Activated T-cell treated with anti-CD3 and anti-CD28 coated beads, Interleukin-2, amount 50 U/mL, for 72 hours (primary cell): ENCODE measurements at regions not wholly inside any gene's neighbourhood (a gene's known extent, or its start where the extent isn't known, plus 50 kb on each side); places are given as distances from the start of the nearest gene placed in this dataset.
"Not testable (repeated sequence)": the region's sequence is repeated elsewhere in the genome, so short reads cannot be mapped to it uniquely, and the experiment has no call there.

Source experiments
- ATAC-seq, 2 donors: fragments of 150-1000 bp; cut with Tn5 transposase; replicated peaks in 1 of 2; 2 replicates each; pipeline ENCODE4 v1.10.0; 2021; ENCODE audit warnings: moderate library complexity in 2 of 2, mild to moderate bottlenecking in 1 of 2
- DNase-seq, 2 donors: peaks; one replicate each; pipeline ENCODE4 v3.0.0; 2021 to 2022; ENCODE audit warnings: mixed read lengths in 1 of 2
- H3K27ac Mint-ChIP-seq: one replicate; pipeline ENCODE4 v1.8.0; 2022; ENCODE audit warnings: mild to moderate bottlenecking, moderate library complexity, mixed read lengths
- H3K27me3 Mint-ChIP-seq: one replicate; pipeline ENCODE4 v1.8.0; 2022; ENCODE audit warnings: low read depth, mixed read lengths
- H3K36me3 Mint-ChIP-seq, 2 donors: one replicate each; pipeline ENCODE4 v1.8.0; 2022; ENCODE audit warnings: mixed read lengths in 2 of 2, mild to moderate bottlenecking in 1 of 2; ENCODE audit not compliant: insufficient read depth in 2 of 2
- H3K4me1 Mint-ChIP-seq: one replicate; pipeline ENCODE4 v1.8.0; 2022; ENCODE audit warnings: low read depth, mixed read lengths
- H3K4me3 Mint-ChIP-seq, 2 donors: one replicate each; pipeline ENCODE4 v1.8.0; 2022; ENCODE audit warnings: mild to moderate bottlenecking in 2 of 2, mixed read lengths in 2 of 2, moderate library complexity in 2 of 2
- H3K9me3 Mint-ChIP-seq, 2 donors: one replicate each; pipeline ENCODE4 v1.8.0; 2022; ENCODE audit warnings: mixed read lengths in 2 of 2

DNA sequence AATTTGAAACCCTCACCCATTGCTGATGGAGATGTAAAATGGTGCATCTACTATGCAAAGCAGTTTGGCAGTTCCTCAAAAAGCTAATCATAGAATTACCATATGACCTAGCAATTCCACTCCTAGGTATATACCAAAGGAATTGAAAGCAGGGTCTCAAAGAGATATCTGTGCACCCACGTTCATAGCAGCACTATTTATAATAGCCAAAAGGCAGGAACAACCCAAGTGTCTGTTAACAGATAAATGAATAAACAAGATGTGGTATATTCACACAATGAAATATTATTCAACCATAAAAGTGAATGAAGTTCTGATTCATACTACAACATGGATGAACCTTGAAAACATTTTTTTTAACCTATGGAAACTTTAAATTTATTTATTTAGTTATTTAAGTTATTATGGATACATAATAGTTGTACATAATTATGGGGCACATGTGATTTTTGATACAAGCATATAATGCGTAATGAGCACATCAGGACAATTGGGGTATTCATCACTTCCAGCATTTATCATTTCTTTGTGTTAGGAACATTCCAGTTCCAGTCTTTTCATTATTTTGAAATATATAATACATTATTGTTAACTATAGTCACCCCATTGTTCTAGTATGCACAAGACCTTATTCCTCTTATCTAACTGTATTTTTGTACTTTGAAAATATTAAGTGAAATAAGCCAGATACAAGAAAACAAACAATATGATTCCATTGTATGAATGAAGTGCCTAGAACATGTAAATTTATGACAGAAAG lies 205.6 kb upstream of the CNKSR2 start:
- no peak overlapping the region for H3K4me3 Mint-ChIP-seq
- DNase-seq (no peak), ATAC-seq (no peak)
- H3K27me3 Mint-ChIP-seq = no peaks in the 10 kb centered on the region
- H3K9me3 Mint-ChIP-seq = no peaks in the 10 kb centered on the region
- no peak overlapping the region for H3K27ac Mint-ChIP-seq
- no peaks in the 10 kb centered on the region for H3K36me3 Mint-ChIP-seq
- no peaks in the 10 kb centered on the region for H3K4me1 Mint-ChIP-seq

- H3K27me3 Mint-ChIP-seq = no peaks in the 10 kb centered on the region
- no peaks in the 10 kb centered on the region for H3K9me3 Mint-ChIP-seq
- no peak for DNase-seq
- H3K27ac Mint-ChIP-seq = no peak overlapping the region
- no peaks in the 10 kb centered on the region for H3K4me1 Mint-ChIP-seq
- H3K36me3 Mint-ChIP-seq = no peaks in the 10 kb centered on the region
- no peak for ATAC-seq
- no peak overlapping the region for H3K4me3 Mint-ChIP-seq
Measured at GRCh38 chrX:21171181-21171580, 203.0 kb upstream of the CNKSR2 start.

GRCh38 chrX:21174439-21174838 lies 199.8 kb upstream of the CNKSR2 start:
- H3K9me3 Mint-ChIP-seq = no peaks in the 10 kb centered on the region
- H3K4me1 Mint-ChIP-seq = no peaks in the 10 kb centered on the region
- no peaks in the 10 kb centered on the region for H3K27me3 Mint-ChIP-seq
- H3K27ac Mint-ChIP-seq = no peak overlapping the region
- H3K4me3 Mint-ChIP-seq = no peak overlapping the region
- no peak for ATAC-seq
- no peaks in the 10 kb centered on the region for H3K36me3 Mint-ChIP-seq
- DNase-seq = no peak

DNA sequence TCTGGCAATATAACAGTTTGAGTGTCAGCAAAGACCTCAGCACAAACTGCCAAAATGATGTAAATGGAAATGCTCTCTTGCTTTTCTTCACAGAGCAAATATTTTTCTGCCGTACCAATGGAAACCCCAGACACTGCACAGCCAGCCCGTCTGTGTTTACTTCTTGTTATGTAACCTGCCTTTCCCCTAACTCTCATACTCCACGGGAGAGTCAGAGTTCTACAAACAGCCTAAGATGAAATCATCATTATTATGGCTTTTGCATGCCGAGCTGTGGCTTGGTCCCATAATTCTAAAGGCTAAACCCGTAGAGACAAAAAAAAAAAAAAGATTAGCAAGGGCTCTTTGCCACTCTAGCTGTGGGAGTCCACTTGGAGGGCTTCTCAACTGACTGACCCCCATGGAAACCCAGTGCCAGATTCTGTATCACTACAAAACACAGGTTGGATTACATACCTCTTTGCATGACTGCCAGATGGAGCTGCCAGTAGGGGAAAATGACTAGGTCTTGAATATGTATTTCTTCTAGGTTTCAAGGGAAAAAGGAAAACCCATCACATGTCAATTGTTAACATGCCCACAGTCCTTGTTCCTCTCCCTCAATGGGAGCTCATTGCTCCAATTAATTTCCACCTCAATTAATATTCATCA lies 197.2 kb upstream of the CNKSR2 start:
- no peak overlapping the region for H3K27ac Mint-ChIP-seq
- H3K9me3 Mint-ChIP-seq = no peaks in the 10 kb centered on the region
- ATAC-seq = no peak
- no peak overlapping the region for H3K4me3 Mint-ChIP-seq
- no peaks in the 10 kb centered on the region for H3K36me3 Mint-ChIP-seq
- H3K4me1 Mint-ChIP-seq = no peaks in the 10 kb centered on the region
- no peak for DNase-seq
- peaks cover 5% of the 10 kb centered on the region for H3K27me3 Mint-ChIP-seq

DNA sequence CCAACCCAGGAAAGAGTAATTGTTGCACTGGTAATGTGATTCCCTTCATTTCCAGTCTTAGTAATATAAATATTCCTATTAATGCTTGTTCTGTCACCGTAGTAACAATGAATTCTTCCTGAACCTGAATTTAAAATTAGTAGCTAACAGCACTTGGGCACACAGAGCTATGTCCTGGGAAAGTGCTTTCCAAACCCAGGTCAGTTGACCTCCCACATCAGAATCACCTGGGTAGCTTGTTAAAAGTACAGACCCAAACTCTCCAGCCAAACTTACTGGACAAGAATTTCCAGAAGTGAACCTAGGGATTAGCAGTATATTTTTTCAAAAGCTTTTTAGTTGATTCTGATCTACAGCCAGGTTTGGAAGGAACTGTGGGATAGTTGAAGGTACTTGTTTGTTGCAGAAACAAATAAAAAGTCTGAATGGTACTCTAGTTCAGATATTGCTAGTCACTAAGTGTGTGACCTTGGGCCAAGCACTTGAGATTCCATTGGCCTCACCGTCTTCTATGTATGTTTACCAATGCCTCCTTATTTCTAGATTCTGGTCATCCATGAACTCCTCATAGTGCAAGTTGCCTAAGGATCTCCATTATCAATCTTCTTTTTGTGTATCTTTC lies 192.9 kb upstream of the CNKSR2 start:
- no peaks in the 10 kb centered on the region for H3K9me3 Mint-ChIP-seq
- H3K36me3 Mint-ChIP-seq = no peaks in the 10 kb centered on the region
- no peak for ATAC-seq
- DNase-seq = no peak
- peaks cover 11% of the 10 kb centered on the region for H3K27me3 Mint-ChIP-seq
- H3K4me1 Mint-ChIP-seq = no peaks in the 10 kb centered on the region
- no peak overlapping the region for H3K4me3 Mint-ChIP-seq
- no peak overlapping the region for H3K27ac Mint-ChIP-seq

GRCh38 chrX:21193196-21193595 lies 181.0 kb upstream of the CNKSR2 start:
- DNase-seq (no peak), ATAC-seq (no peak)
- Mint-ChIP-seq H3K4me1 (no peaks in the 10 kb centered on the region), H3K27me3 (peaks cover 6% of the 10 kb centered on the region), H3K36me3 (no peaks in the 10 kb centered on the region), H3K27ac (no peak overlapping the region), H3K4me3 (no peak overlapping the region), H3K9me3 (no peaks in the 10 kb centered on the region)

DNA sequence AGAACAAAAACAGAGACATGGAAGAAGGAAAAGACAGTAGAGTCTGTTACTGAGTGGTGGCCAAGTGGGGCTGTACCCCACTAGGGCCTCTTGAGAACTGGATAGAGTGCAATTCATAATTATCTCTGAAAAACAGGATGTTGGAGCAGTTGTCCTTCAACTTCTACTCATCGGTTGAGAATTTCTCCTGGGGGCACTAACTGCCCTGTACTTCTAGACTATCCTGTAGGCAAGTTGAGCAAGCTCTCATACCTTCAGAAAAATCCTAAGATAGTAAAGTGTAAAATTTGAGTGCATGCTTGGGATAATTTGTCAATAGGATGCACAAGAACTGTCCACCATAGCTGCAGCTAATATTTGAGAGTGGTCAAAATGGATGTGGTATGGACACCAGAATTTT lies 179.7 kb upstream of the CNKSR2 start:
- H3K27ac Mint-ChIP-seq = no peak overlapping the region
- no peaks in the 10 kb centered on the region for H3K27me3 Mint-ChIP-seq
- DNase-seq (no peak), ATAC-seq (no peak)
- H3K36me3 Mint-ChIP-seq = no peaks in the 10 kb centered on the region
- no peaks in the 10 kb centered on the region for H3K9me3 Mint-ChIP-seq
- H3K4me3 Mint-ChIP-seq = no peak overlapping the region
- no peaks in the 10 kb centered on the region for H3K4me1 Mint-ChIP-seq

- Mint-ChIP-seq H3K9me3 (peaks cover 0 to 4% of the 10 kb centered on the region in 2 donors), H3K27ac (no peak overlapping the region), H3K4me1 (no peaks in the 10 kb centered on the region), H3K4me3 (no peak overlapping the region), H3K27me3 (no peaks in the 10 kb centered on the region), H3K36me3 (no peaks in the 10 kb centered on the region)
- DNase-seq (no peak), ATAC-seq (no peak)
Measured at GRCh38 chrX:21207080-21207479, 167.1 kb upstream of the CNKSR2 start.

DNA sequence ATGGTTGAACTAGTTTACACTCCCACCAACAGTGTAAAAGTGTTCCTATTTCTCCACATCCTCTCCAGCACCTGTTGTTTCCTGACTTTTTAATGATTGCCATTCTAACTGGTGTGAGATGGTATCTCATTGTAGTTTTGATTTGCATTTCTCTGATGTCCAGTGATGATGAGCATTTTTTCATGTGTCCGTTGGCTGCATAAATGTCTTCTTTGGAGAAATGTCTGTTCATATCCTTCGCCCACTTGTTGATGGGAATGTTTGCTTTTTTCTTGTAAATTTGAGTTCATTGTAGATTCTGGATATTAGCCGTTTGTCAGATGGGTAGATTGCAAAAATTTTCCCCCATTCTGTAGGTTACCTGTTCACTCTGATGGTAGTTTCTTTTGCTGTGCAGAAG lies 155.0 kb upstream of the CNKSR2 start:
- H3K27me3 Mint-ChIP-seq, ATAC-seq, H3K27ac Mint-ChIP-seq, H3K4me3 Mint-ChIP-seq, DNase-seq, H3K36me3 Mint-ChIP-seq, H3K4me1 Mint-ChIP-seq: not testable (repeated sequence)
- peaks cover 10 to 21% of the 10 kb centered on the region in 2 donors for H3K9me3 Mint-ChIP-seq

GRCh38 chrX:21225643-21226042 lies 148.6 kb upstream of the CNKSR2 start:
- H3K27ac Mint-ChIP-seq = no peak overlapping the region
- peaks cover 9% of the 10 kb centered on the region for H3K27me3 Mint-ChIP-seq
- H3K4me3 Mint-ChIP-seq = no peak overlapping the region
- H3K9me3 Mint-ChIP-seq = peaks cover 8 to 18% of the 10 kb centered on the region in 2 donors
- ATAC-seq (no peak), DNase-seq (no peak)
- no peaks in the 10 kb centered on the region for H3K4me1 Mint-ChIP-seq
- H3K36me3 Mint-ChIP-seq = peaks cover 0 to 3% of the 10 kb centered on the region in 2 donors

DNA sequence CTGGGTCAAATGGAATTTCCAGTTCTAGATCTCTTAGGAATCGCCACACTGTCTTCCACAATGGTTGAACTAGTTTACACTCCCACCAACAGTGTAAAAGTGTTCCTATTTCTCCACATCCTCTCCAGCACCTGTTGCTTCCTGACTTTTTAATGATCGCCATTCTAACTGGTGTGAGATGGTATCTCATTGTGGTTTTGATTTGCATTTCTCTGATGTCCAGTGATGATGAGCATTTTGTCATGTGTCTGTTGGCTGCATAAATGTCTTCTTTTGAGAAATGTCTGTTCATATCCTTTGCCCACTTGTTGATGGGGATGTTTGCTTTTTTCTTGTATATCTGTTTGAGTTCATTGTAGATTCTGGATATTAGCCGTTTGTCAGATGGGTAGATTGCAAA lies 145.2 kb upstream of the CNKSR2 start:
- not testable (repeated sequence) for H3K27me3 Mint-ChIP-seq, DNase-seq, H3K27ac Mint-ChIP-seq, H3K4me1 Mint-ChIP-seq, H3K4me3 Mint-ChIP-seq, ATAC-seq, H3K9me3 Mint-ChIP-seq, H3K36me3 Mint-ChIP-seq

GRCh38 chrX:21255032-21255618 lies 119.1 kb upstream of the CNKSR2 start:
- no peaks in the 10 kb centered on the region for H3K36me3 Mint-ChIP-seq
- no peaks in the 10 kb centered on the region for H3K27me3 Mint-ChIP-seq
- H3K9me3 Mint-ChIP-seq = no peaks in the 10 kb centered on the region
- ATAC-seq = no peak
- DNase-seq = no peak
- H3K27ac Mint-ChIP-seq = no peak overlapping the region
- no peaks in the 10 kb centered on the region for H3K4me1 Mint-ChIP-seq
- no peak overlapping the region for H3K4me3 Mint-ChIP-seq

- no peaks in the 10 kb centered on the region for H3K4me1 Mint-ChIP-seq
- H3K27ac Mint-ChIP-seq = no peak overlapping the region
- H3K27me3 Mint-ChIP-seq = peaks cover 6% of the 10 kb centered on the region
- no peak overlapping the region for H3K4me3 Mint-ChIP-seq
- peaks cover 4 to 5% of the 10 kb centered on the region in 2 donors for H3K9me3 Mint-ChIP-seq
- peaks cover 2 to 4% of the 10 kb centered on the region in 2 donors for H3K36me3 Mint-ChIP-seq
- DNase-seq = no peak
- no peak for ATAC-seq
Measured at GRCh38 chrX:21266949-21267348, 107.3 kb upstream of the CNKSR2 start.
